ENCODE measurements at regions not wholly inside any gene's neighbourhood (a gene's known extent, or its start where the extent isn't known, plus 50 kb on each side); places are given as distances from the start of the nearest gene placed in this dataset.

- Histone ChIP-seq H3K4me2 (ENCODE audit: extremely low read depth, insufficient read depth, low read length) (no peak overlapping the region), H4K20me1 (ENCODE audit: control insufficient read depth, extremely low read depth, insufficient read depth, low read length) (no peaks in the 10 kb centered on the region), H2AFZ (ENCODE audit: low read length) (no peak overlapping the region), H3K79me2 (ENCODE audit: control insufficient read depth, insufficient read depth, low read length) (no peaks in the 10 kb centered on the region), H3K9me3 (ENCODE audit: control insufficient read depth, insufficient read depth, low read depth, low read length) (no peaks in the 10 kb centered on the region), H3K4me1 (ENCODE audit: control insufficient read depth, extremely low read depth, insufficient read depth, low read length) (no peaks in the 10 kb centered on the region), H3K36me3 (ENCODE audit: control insufficient read depth, insufficient read depth, low read length) (no peaks in the 10 kb centered on the region), H3K27me3 (ENCODE audit: control insufficient read depth, insufficient read depth, low read length) (no peaks in the 10 kb centered on the region), H3K9ac (ENCODE audit: insufficient read depth, low read length) (no peak overlapping the region), H3K27ac (ENCODE audit: insufficient read depth, low read length) (no peak overlapping the region), H3K4me3 (replicated peaks in 1 of 4; ENCODE audit: control extremely low read depth in 1 of 4, insufficient read depth in 1 of 4, low read depth in 3 of 4, low read length in 4 of 4) (no peak overlapping the region)
- no peak for TF ChIP-seq CTCF (conservative IDR thresholded peaks at IDR 0.05 in 1 of 2, IDR thresholded peaks at IDR 0.05 in 1 of 2; ENCODE audit: low read depth in 1 of 2, low read length in 2 of 2)
- no peak for TF ChIP-seq EZH2 (IDR thresholded peaks at IDR 0.05; ENCODE audit: low read length, missing control alignments)
- no peak for DNase-seq (ENCODE audit: low read depth in 2 of 2)
These were observed 551.7 kb upstream of the LRRTM1 start for GRCh38 chr2:80856227-80856626.

- Histone ChIP-seq H3K9ac (ENCODE audit: insufficient read depth, low read length) (no peak overlapping the region), H3K4me2 (ENCODE audit: extremely low read depth, insufficient read depth, low read length) (no peak overlapping the region), H3K36me3 (ENCODE audit: control insufficient read depth, insufficient read depth, low read length) (no peaks in the 10 kb centered on the region), H2AFZ (ENCODE audit: low read length) (no peak overlapping the region), H3K79me2 (ENCODE audit: control insufficient read depth, insufficient read depth, low read length) (no peaks in the 10 kb centered on the region), H3K4me3 (replicated peaks in 1 of 4; ENCODE audit: control extremely low read depth in 1 of 4, insufficient read depth in 1 of 4, low read depth in 3 of 4, low read length in 4 of 4) (no peak overlapping the region), H3K4me1 (ENCODE audit: control insufficient read depth, extremely low read depth, insufficient read depth, low read length) (no peaks in the 10 kb centered on the region), H3K9me3 (ENCODE audit: control insufficient read depth, insufficient read depth, low read depth, low read length) (no peaks in the 10 kb centered on the region), H3K27ac (ENCODE audit: insufficient read depth, low read length) (no peak overlapping the region), H4K20me1 (ENCODE audit: control insufficient read depth, extremely low read depth, insufficient read depth, low read length) (no peaks in the 10 kb centered on the region), H3K27me3 (ENCODE audit: control insufficient read depth, insufficient read depth, low read length) (no peaks in the 10 kb centered on the region)
- DNase-seq (ENCODE audit: low read depth in 2 of 2): no peak
- no peak for TF ChIP-seq CTCF (conservative IDR thresholded peaks at IDR 0.05 in 1 of 2, IDR thresholded peaks at IDR 0.05 in 1 of 2; ENCODE audit: low read depth in 1 of 2, low read length in 2 of 2)
- no peak for TF ChIP-seq EZH2 (IDR thresholded peaks at IDR 0.05; ENCODE audit: low read length, missing control alignments)
These were observed 550.3 kb upstream of the LRRTM1 start for GRCh38 chr2:80854831-80855230.

- no peak overlapping the region for H3K27ac ChIP-seq (ENCODE audit: insufficient read depth, low read length)
- no peaks in the 10 kb centered on the region for H3K27me3 ChIP-seq (ENCODE audit: control insufficient read depth, insufficient read depth, low read length)
- no peak overlapping the region for H3K4me2 ChIP-seq (ENCODE audit: extremely low read depth, insufficient read depth, low read length)
- H2AFZ ChIP-seq (ENCODE audit: low read length): no peak overlapping the region
- H3K4me3 ChIP-seq (replicated peaks in 1 of 4; ENCODE audit: control extremely low read depth in 1 of 4, insufficient read depth in 1 of 4, low read depth in 3 of 4, low read length in 4 of 4): no peak overlapping the region
- no peaks in the 10 kb centered on the region for H3K9me3 ChIP-seq (ENCODE audit: control insufficient read depth, insufficient read depth, low read depth, low read length)
- no peaks in the 10 kb centered on the region for H4K20me1 ChIP-seq (ENCODE audit: control insufficient read depth, extremely low read depth, insufficient read depth, low read length)
- DNase-seq (ENCODE audit: low read depth in 2 of 2): no peak
- no peak overlapping the region for H3K9ac ChIP-seq (ENCODE audit: insufficient read depth, low read length)
- no peaks in the 10 kb centered on the region for H3K36me3 ChIP-seq (ENCODE audit: control insufficient read depth, insufficient read depth, low read length)
- no peaks in the 10 kb centered on the region for H3K4me1 ChIP-seq (ENCODE audit: control insufficient read depth, extremely low read depth, insufficient read depth, low read length)
- H3K79me2 ChIP-seq (ENCODE audit: control insufficient read depth, insufficient read depth, low read length): no peaks in the 10 kb centered on the region
- no peak for TF ChIP-seq EZH2 (IDR thresholded peaks at IDR 0.05; ENCODE audit: low read length, missing control alignments)
- no peak for TF ChIP-seq CTCF (conservative IDR thresholded peaks at IDR 0.05 in 1 of 2, IDR thresholded peaks at IDR 0.05 in 1 of 2; ENCODE audit: low read depth in 1 of 2, low read length in 2 of 2)
These were observed 548.2 kb upstream of the LRRTM1 start for GRCh38 chr2:80852808-80853139.

Measured in fibroblast of lung (primary cell).